ENCODE measurements at regions not wholly inside any gene's neighbourhood (a gene's known extent, or its start where the extent isn't known, plus 50 kb on each side); places are given as distances from the start of the nearest gene placed in this dataset.

GRCh38 chr4:134343656-134344055 lies 142.1 kb upstream of the PABPC4L start:
- H3K9me1 ChIP-seq (replicated peaks; ENCODE audit: control insufficient read depth, extremely low read depth, insufficient read depth, low read length), result no peaks in the 10 kb centered on the region
- H3K79me2 ChIP-seq (ENCODE audit: control insufficient read depth, insufficient read depth, low read length), result no peaks in the 10 kb centered on the region
- H4K20me1 ChIP-seq (replicated peaks; ENCODE audit: control insufficient read depth, extremely low read depth, insufficient read depth, low read length), result no peaks in the 10 kb centered on the region
- no peak overlapping the region for H3K4me3 ChIP-seq (replicated peaks in 1 of 3; ENCODE audit: insufficient read depth in 1 of 3, low read depth in 1 of 3, low read length in 3 of 3)
- no peaks in the 10 kb centered on the region for H3K4me1 ChIP-seq (ENCODE audit: control insufficient read depth, extremely low read depth, insufficient read depth, low read length)
- H3K4me2 ChIP-seq (ENCODE audit: insufficient read depth, low read length), result no peak overlapping the region
- no peak overlapping the region for H3K27ac ChIP-seq (ENCODE audit: insufficient read depth, low read depth, low read length)
- TF ChIP-seq POLR2A (IDR thresholded peaks at IDR 0.05; ENCODE audit: low read depth, low read length), result no peak
- TF ChIP-seq, protein P1, sequence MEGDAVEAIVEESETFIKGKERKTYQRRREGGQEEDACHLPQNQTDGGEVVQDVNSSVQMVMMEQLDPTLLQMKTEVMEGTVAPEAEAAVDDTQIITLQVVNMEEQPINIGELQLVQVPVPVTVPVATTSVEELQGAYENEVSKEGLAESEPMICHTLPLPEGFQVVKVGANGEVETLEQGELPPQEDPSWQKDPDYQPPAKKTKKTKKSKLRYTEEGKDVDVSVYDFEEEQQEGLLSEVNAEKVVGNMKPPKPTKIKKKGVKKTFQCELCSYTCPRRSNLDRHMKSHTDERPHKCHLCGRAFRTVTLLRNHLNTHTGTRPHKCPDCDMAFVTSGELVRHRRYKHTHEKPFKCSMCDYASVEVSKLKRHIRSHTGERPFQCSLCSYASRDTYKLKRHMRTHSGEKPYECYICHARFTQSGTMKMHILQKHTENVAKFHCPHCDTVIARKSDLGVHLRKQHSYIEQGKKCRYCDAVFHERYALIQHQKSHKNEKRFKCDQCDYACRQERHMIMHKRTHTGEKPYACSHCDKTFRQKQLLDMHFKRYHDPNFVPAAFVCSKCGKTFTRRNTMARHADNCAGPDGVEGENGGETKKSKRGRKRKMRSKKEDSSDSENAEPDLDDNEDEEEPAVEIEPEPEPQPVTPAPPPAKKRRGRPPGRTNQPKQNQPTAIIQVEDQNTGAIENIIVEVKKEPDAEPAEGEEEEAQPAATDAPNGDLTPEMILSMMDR (IDR thresholded peaks at IDR 0.05; ENCODE audit: extremely low read depth in 1 of 2, insufficient read depth in 1 of 2, low read depth in 1 of 2, low read length in 2 of 2), result no peak
- no peak for TF ChIP-seq JUN (IDR thresholded peaks at IDR 0.05; ENCODE audit: borderline replicate concordance, insufficient read depth, insufficient read length, low read depth)
- no peak for TF ChIP-seq POLR2AphosphoS5 (IDR thresholded peaks at IDR 0.05; ENCODE audit: insufficient read depth, low read depth, low read length)
- no peak for TF ChIP-seq GATA2 (IDR thresholded peaks at IDR 0.05; ENCODE audit: insufficient read depth, insufficient read length, low read depth, low read length)
- no peak for TF ChIP-seq MYC (IDR thresholded peaks at IDR 0.05; ENCODE audit: low read depth, low read length)
- no peak for TF ChIP-seq MAX (IDR thresholded peaks at IDR 0.05; ENCODE audit: insufficient read depth, insufficient read length)
- TF ChIP-seq FOS (IDR thresholded peaks at IDR 0.05; ENCODE audit: borderline replicate concordance, insufficient read depth, low read length), result no peak
- no peak for TF ChIP-seq EZH2 (IDR thresholded peaks at IDR 0.05; ENCODE audit: borderline replicate concordance, low read depth, low read length, severe bottlenecking)
- CTCF ChIA-PET, result interaction anchor here (1.5 kb wide), 1 partner anchor 11 kb away, joined by 3 read pairs; no protein-coding TSS in a partner anchor
- DNase-seq (ENCODE audit: low read depth, low spot score) (no peak), FAIRE-seq (no peak)
- POLR2A ChIA-PET, result no interaction called here
- intact Hi-C loops (cut with micrococcal nuclease), result no loop called here
- no peaks in the 10 kb centered on the region for H3K27me3 ChIP-seq (ENCODE audit: control insufficient read depth in 2 of 2, insufficient read depth in 2 of 2, low read length in 2 of 2)
- H2AFZ ChIP-seq (ENCODE audit: low read depth, low read length), result no peak overlapping the region
- no peak overlapping the region for H3K9ac ChIP-seq (replicated peaks; ENCODE audit: extremely low read depth, insufficient read depth, low read length)
- H3K36me3 ChIP-seq (ENCODE audit: control insufficient read depth in 2 of 2, extremely low read depth in 1 of 2, insufficient read depth in 2 of 2, low read length in 2 of 2), result no peaks in the 10 kb centered on the region
- BruUV-seq (replicated peaks), result no TSS peak
- no peaks in the 10 kb centered on the region for H3K9me3 ChIP-seq (replicated peaks; ENCODE audit: control insufficient read depth, insufficient read depth, low read length)
- dilution Hi-C loops (cut with MboI; ENCODE audit: extremely low pct_ligation_motif_present, low sequenced_read_pairs), result no loop called here
